ENCODE measurements at regions not wholly inside any gene's neighbourhood (a gene's known extent, or its start where the extent isn't known, plus 50 kb on each side); places are given as distances from the start of the nearest gene placed in this dataset.

GRCh38 chr16:27736431-27736830, 186.5 kb downstream of the KATNIP start:
- Mint-ChIP-seq H3K4me3 (no peak overlapping the region), H3K27ac (peak overlapping the region; percentile 6), H3K36me3 (ENCODE audit: low read depth) (peaks cover 23% of the 10 kb centered on the region), H3K27me3 (ENCODE audit: insufficient read depth) (no peaks in the 10 kb centered on the region), H3K9me3 (no peaks in the 10 kb centered on the region), H3K4me1 (no peaks in the 10 kb centered on the region)
- no peaks in the 10 kb centered on the region for H3K27me3 ChIP-seq (ENCODE audit: control insufficient read depth, insufficient read depth, low read length, poor library complexity, severe bottlenecking)
- H3K27ac ChIP-seq (ENCODE audit: low read depth, low read length), result no peak overlapping the region
- 90 to 100% methylated on average over 4 to 6 of the region's 6 CpGs for WGBS, 2 experiments (ENCODE audit: insufficient coverage in 1 of 2, insufficient read length in 1 of 2)
- TF ChIP-seq CTCF (conservative IDR thresholded peaks at IDR 0.05), result no peak
- DNase-seq, result no peak
- no peaks in the 10 kb centered on the region for H3K4me1 ChIP-seq (ENCODE audit: control insufficient read depth, insufficient read depth, low read length)
- no peak overlapping the region for H3K9ac ChIP-seq (ENCODE audit: extremely low read depth, low read length, poor library complexity, severe bottlenecking)
- no peaks in the 10 kb centered on the region for H3K9me3 ChIP-seq (ENCODE audit: control insufficient read depth, low read length)
- peaks cover 10% of the 10 kb centered on the region for H3K36me3 ChIP-seq (ENCODE audit: control insufficient read depth, insufficient read depth, low read length)
- H3K4me3 ChIP-seq (ENCODE audit: low read length), result no peak overlapping the region

GRCh38 chr16:27737513-27737912, 187.6 kb downstream of the KATNIP start:
- H3K27me3 ChIP-seq (ENCODE audit: control insufficient read depth, insufficient read depth, low read length, poor library complexity, severe bottlenecking), result no peaks in the 10 kb centered on the region
- H3K27me3 Mint-ChIP-seq (ENCODE audit: insufficient read depth), result no peaks in the 10 kb centered on the region
- H3K9ac ChIP-seq (ENCODE audit: extremely low read depth, low read length, poor library complexity, severe bottlenecking), result no peak overlapping the region
- H3K36me3 Mint-ChIP-seq (ENCODE audit: low read depth), result peaks cover 26% of the 10 kb centered on the region
- peaks cover 10% of the 10 kb centered on the region for H3K36me3 ChIP-seq (ENCODE audit: control insufficient read depth, insufficient read depth, low read length)
- 93 to 94% methylated on average over 3 to 11 of the region's 11 CpGs for WGBS, 2 experiments (ENCODE audit: insufficient coverage in 1 of 2, insufficient read length in 1 of 2)
- no peak for DNase-seq
- H3K27ac Mint-ChIP-seq, result peak overlapping the region; percentile 52
- no peaks in the 10 kb centered on the region for H3K9me3 ChIP-seq (ENCODE audit: control insufficient read depth, low read length)
- H3K9me3 Mint-ChIP-seq, result no peaks in the 10 kb centered on the region
- no peaks in the 10 kb centered on the region for H3K4me1 Mint-ChIP-seq
- no peak overlapping the region for H3K27ac ChIP-seq (ENCODE audit: low read depth, low read length)
- no peaks in the 10 kb centered on the region for H3K4me1 ChIP-seq (ENCODE audit: control insufficient read depth, insufficient read depth, low read length)
- no peak overlapping the region for H3K4me3 ChIP-seq (ENCODE audit: low read length)
- no peak for TF ChIP-seq CTCF (conservative IDR thresholded peaks at IDR 0.05)
- no peak overlapping the region for H3K4me3 Mint-ChIP-seq
